GM23338 (cell line): ENCODE measurements at regions not wholly inside any gene's neighbourhood (a gene's known extent, or its start where the extent isn't known, plus 50 kb on each side); places are given as distances from the start of the nearest gene placed in this dataset.

Source experiments
- ATAC-seq: fragments of 200-7000 bp; cut with Tn5 transposase; 3 replicates; pipeline ENCODE4 v1.9.1; 2020
- DNase-seq: peaks from one replicate; pipeline ENCODE4 v3.0.0-alpha.2; 2015; ENCODE audit warnings: low spot score
- H2AFZ ChIP-seq: fragments of 200-600 bp; sonication (generic); 2 replicates; pipeline ENCODE4 v1.8.0; 2016; ENCODE audit warnings: antibody characterized with exemption, mild to moderate bottlenecking, moderate library complexity
- H3F3A ChIP-seq: fragments of 200-600 bp; sonication (generic); replicated peaks from 2 replicates; pipeline ENCODE4 v1.8.0; 2017; ENCODE audit warnings: antibody characterized with exemption, mixed run types, low read depth
- H3K27ac ChIP-seq: fragments of 200-600 bp; sonication (generic); 2 replicates; pipeline ENCODE4 v1.6.1; 2016; ENCODE audit warnings: low read depth
- H3K27me3 ChIP-seq: fragments of 200-600 bp; sonication (generic); 2 replicates; pipeline ENCODE4 v1.8.0; 2016; ENCODE audit warnings: mild to moderate bottlenecking, mixed run types, moderate library complexity; ENCODE audit not compliant: insufficient read depth
- H3K36me3 ChIP-seq: fragments of 200-600 bp; sonication (generic); 2 replicates; pipeline ENCODE4 v1.8.0; 2016; ENCODE audit warnings: mild to moderate bottlenecking; ENCODE audit not compliant: insufficient read depth
- H3K4me1 ChIP-seq: fragments of 200-600 bp; sonication (generic); 2 replicates; pipeline ENCODE4 v1.8.0; 2016; ENCODE audit warnings: mild to moderate bottlenecking, moderate library complexity; ENCODE audit not compliant: insufficient read depth
- H3K4me2 ChIP-seq: fragments of 200-600 bp; sonication (generic); 2 replicates; pipeline ENCODE4 v1.7.1; 2017; ENCODE audit warnings: mixed run types
- H3K4me3 ChIP-seq: fragments of 200-600 bp; sonication (generic); 2 replicates; pipeline ENCODE4 v1.6.1; 2016; ENCODE audit warnings: mixed run types
- H3K79me2 ChIP-seq: fragments of 200-600 bp; sonication (generic); replicated peaks from 2 replicates; pipeline ENCODE4 v1.8.0; 2017; ENCODE audit warnings: mild to moderate bottlenecking; ENCODE audit not compliant: insufficient read depth
- H3K9me2 ChIP-seq: fragments of 200-600 bp; sonication (generic); 2 replicates; pipeline ENCODE4 v1.8.0; 2017; ENCODE audit not compliant: insufficient read depth
- H4K20me1 ChIP-seq: fragments of 200-600 bp; sonication (generic); replicated peaks from 2 replicates; pipeline ENCODE4 v1.8.0; 2017; ENCODE audit warnings: mild to moderate bottlenecking; ENCODE audit not compliant: insufficient read depth
- H3K27ac Mint-ChIP-seq: 2 replicates; pipeline ENCODE4 v1.8.0; 2020; ENCODE audit warnings: inconsistent platforms, mild to moderate bottlenecking, moderate library complexity, mixed read lengths
- H3K27me3 Mint-ChIP-seq: 3 replicates; pipeline ENCODE4 v1.8.0; 2022; ENCODE audit warnings: low read depth, mild to moderate bottlenecking, moderate library complexity, mixed read lengths, inconsistent platforms; ENCODE audit not compliant: insufficient read depth, poor library complexity
- H3K36me3 Mint-ChIP-seq: 3 replicates; pipeline ENCODE4 v1.8.0; 2021; ENCODE audit warnings: low read depth, mild to moderate bottlenecking, inconsistent platforms, moderate library complexity, mixed read lengths
- H3K4me1 Mint-ChIP-seq: 3 replicates; pipeline ENCODE4 v1.8.0; 2020; ENCODE audit warnings: mild to moderate bottlenecking, inconsistent platforms, mixed read lengths
- H3K4me3 Mint-ChIP-seq: 3 replicates; pipeline ENCODE4 v1.8.0; 2021; ENCODE audit warnings: moderate library complexity, mild to moderate bottlenecking, inconsistent platforms, mixed read lengths
- H3K9me3 Mint-ChIP-seq: 3 replicates; pipeline ENCODE4 v1.8.0; 2020; ENCODE audit warnings: moderate library complexity, mild to moderate bottlenecking, inconsistent platforms, mixed read lengths
- CREB1 ChIP-seq: fragments of 250-450 bp; sonication (Bioruptor Pico); IDR thresholded peaks from 2 replicates; pipeline ENCODE4 v1.5.0; 2020; ENCODE audit warnings: low read depth, mild to moderate bottlenecking, moderate library complexity
- EZH2 ChIP-seq: fragments of 200-600 bp; sonication (generic); IDR thresholded peaks from one replicate; pipeline ENCODE4 v1.8.0; 2017; ENCODE audit warnings: antibody characterized with exemption, mild to moderate bottlenecking, low read depth; ENCODE audit not compliant: unreplicated experiment
- EZH2phosphoT487 ChIP-seq: fragments of 200-600 bp; sonication (generic); IDR thresholded peaks from one replicate; pipeline ENCODE4 v1.8.1; 2018; ENCODE audit warnings: antibody characterized with exemption; ENCODE audit not compliant: unreplicated experiment
- JUNB ChIP-seq: IDR thresholded peaks from one replicate; pipeline ENCODE4 v1.6.1; 2016; ENCODE audit warnings: antibody characterized with exemption; ENCODE audit not compliant: unreplicated experiment
- NANOG ChIP-seq: IDR thresholded peaks from 2 replicates; pipeline ENCODE4 v1.6.1; 2016; ENCODE audit warnings: antibody characterized with exemption, borderline replicate concordance
- POLR2AphosphoS5 ChIP-seq: IDR thresholded peaks from 2 replicates; pipeline ENCODE4 v1.6.1; 2016; ENCODE audit warnings: antibody characterized with exemption, low read depth
- STAT1 ChIP-seq: IDR thresholded peaks from one replicate; pipeline ENCODE4 v1.6.1; 2016; ENCODE audit warnings: antibody characterized with exemption; ENCODE audit not compliant: unreplicated experiment
- ZNF331 ChIP-seq: fragments of 250-450 bp; sonication (Bioruptor Pico); IDR thresholded peaks from 2 replicates; pipeline ENCODE4 v1.5.0; 2020; ENCODE audit warnings: low read depth, mild to moderate bottlenecking, moderate library complexity
- TF ChIP-seq, protein P1 (sequence below): IDR thresholded peaks from 2 replicates; pipeline ENCODE4 v1.6.1; 2016; ENCODE audit warnings: antibody characterized with exemption
- TF ChIP-seq, protein P2 (sequence below), 2 experiments: fragments of 200-600 bp in 1 of 2; sonication (generic) in 1 of 2; conservative IDR thresholded peaks; 2 replicates each; pipeline versions ENCODE4 v1.5.1 to v1.6.1; 2016 to 2017; ENCODE audit warnings: antibody characterized with exemption in 2 of 2, low read depth in 2 of 2, mild to moderate bottlenecking in 2 of 2, moderate library complexity in 1 of 2
- TF ChIP-seq, protein P3 (sequence below): fragments of 250-450 bp; sonication (Bioruptor Pico); IDR thresholded peaks from 2 replicates; pipeline ENCODE4 v1.5.0; 2020; ENCODE audit warnings: mild to moderate bottlenecking, moderate library complexity

DNA sequence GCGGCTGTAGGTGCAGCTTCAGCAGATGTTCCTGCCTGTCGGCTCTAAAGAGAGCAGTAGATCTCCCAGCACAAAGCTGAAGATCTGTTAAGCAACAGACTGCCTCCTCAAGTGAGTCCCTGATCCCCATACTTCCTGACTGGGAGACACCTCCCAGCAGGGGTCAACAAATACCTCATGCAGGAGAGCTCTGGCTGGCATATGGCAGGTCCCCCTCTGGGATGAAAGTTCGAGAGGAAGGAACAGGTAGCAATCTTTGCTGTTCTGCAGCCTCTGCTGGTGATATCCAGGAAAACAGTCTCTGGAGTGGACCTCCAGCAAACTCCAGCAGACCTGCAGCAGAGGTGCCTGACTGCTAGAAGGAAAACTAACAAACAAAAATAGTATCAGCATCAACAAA is 337.1 kb upstream of the USP15 start:
- H3K79me2 ChIP-seq = no peaks in the 10 kb centered on the region
- ATAC-seq (no peak), DNase-seq (no peak)
- H3K9me2 ChIP-seq = peaks cover 16% of the 10 kb centered on the region; the same call in 1 of the 2 replicates
- H3F3A ChIP-seq = no peaks in the 10 kb centered on the region
- no peaks in the 10 kb centered on the region; the same call in 2 of the 3 replicates for H3K4me1 Mint-ChIP-seq
- H3K27me3 Mint-ChIP-seq = no peaks in the 10 kb centered on the region
- H3K4me3 Mint-ChIP-seq = no peak overlapping the region
- no peaks in the 10 kb centered on the region for H3K4me1 ChIP-seq
- H3K27ac ChIP-seq = no peak overlapping the region
- no peak overlapping the region for H3K27ac Mint-ChIP-seq
- no peak overlapping the region for H3K4me3 ChIP-seq
- no peak overlapping the region for H3K4me2 ChIP-seq
- no peak overlapping the region for H2AFZ ChIP-seq
- H3K36me3 Mint-ChIP-seq = peaks cover 11% of the 10 kb centered on the region
- no peaks in the 10 kb centered on the region for H3K27me3 ChIP-seq
- TF ChIP-seq, protein P1, sequence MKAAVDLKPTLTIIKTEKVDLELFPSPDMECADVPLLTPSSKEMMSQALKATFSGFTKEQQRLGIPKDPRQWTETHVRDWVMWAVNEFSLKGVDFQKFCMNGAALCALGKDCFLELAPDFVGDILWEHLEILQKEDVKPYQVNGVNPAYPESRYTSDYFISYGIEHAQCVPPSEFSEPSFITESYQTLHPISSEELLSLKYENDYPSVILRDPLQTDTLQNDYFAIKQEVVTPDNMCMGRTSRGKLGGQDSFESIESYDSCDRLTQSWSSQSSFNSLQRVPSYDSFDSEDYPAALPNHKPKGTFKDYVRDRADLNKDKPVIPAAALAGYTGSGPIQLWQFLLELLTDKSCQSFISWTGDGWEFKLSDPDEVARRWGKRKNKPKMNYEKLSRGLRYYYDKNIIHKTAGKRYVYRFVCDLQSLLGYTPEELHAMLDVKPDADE = no peak
- TF ChIP-seq, protein P2, sequence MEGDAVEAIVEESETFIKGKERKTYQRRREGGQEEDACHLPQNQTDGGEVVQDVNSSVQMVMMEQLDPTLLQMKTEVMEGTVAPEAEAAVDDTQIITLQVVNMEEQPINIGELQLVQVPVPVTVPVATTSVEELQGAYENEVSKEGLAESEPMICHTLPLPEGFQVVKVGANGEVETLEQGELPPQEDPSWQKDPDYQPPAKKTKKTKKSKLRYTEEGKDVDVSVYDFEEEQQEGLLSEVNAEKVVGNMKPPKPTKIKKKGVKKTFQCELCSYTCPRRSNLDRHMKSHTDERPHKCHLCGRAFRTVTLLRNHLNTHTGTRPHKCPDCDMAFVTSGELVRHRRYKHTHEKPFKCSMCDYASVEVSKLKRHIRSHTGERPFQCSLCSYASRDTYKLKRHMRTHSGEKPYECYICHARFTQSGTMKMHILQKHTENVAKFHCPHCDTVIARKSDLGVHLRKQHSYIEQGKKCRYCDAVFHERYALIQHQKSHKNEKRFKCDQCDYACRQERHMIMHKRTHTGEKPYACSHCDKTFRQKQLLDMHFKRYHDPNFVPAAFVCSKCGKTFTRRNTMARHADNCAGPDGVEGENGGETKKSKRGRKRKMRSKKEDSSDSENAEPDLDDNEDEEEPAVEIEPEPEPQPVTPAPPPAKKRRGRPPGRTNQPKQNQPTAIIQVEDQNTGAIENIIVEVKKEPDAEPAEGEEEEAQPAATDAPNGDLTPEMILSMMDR (conservative IDR thresholded peaks at IDR 0.05; ENCODE audit: low read depth in 2 of 2) = no peak
- TF ChIP-seq EZH2 (no peak), NANOG (no peak), CREB1 (CRISPR knock-in tag) (no peak), EZH2phosphoT487 (no peak), POLR2AphosphoS5 (no peak)
- H3K36me3 ChIP-seq = no peaks in the 10 kb centered on the region
- H4K20me1 ChIP-seq = no peaks in the 10 kb centered on the region
- H3K9me3 Mint-ChIP-seq = peaks cover 7% of the 10 kb centered on the region; the same call in 2 of the 3 replicates

DNA sequence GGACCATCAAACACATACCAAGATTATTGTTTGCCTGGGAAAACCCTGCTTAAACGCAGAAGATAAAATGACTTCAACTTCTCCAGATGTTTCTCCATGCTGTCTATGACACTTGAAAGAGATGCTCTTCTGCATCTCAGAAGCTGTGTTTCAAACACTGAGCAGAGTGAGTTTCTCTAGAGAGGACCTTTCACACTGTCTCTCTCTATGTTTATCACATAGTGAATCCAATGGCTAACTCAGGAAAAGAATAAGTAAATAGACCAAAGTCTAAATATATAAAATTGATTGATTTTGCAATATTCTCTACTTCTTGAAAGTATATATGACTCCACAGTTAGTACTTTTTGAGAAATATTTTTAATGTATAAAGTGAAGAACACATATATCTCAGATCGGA is 325.6 kb upstream of the USP15 start:
- ATAC-seq = no peak
- no peak overlapping the region for H3K27ac ChIP-seq
- no peaks in the 10 kb centered on the region for H3F3A ChIP-seq
- H3K4me3 ChIP-seq = no peak overlapping the region
- H3K4me1 ChIP-seq = peaks cover 7% of the 10 kb centered on the region; the same call in 1 of the 2 replicates
- no peaks in the 10 kb centered on the region for H4K20me1 ChIP-seq
- no peaks in the 10 kb centered on the region; the same call in 2 of the 3 replicates for H3K36me3 Mint-ChIP-seq
- no peaks in the 10 kb centered on the region for H3K27me3 Mint-ChIP-seq
- no peaks in the 10 kb centered on the region for H3K79me2 ChIP-seq
- no peak overlapping the region for H3K27ac Mint-ChIP-seq
- H3K27me3 ChIP-seq = no peaks in the 10 kb centered on the region
- H3K9me2 ChIP-seq = no peaks in the 10 kb centered on the region
- peaks cover 6% of the 10 kb centered on the region for H3K9me3 Mint-ChIP-seq
- H3K4me3 Mint-ChIP-seq = no peak overlapping the region
- DNase-seq = no peak
- H3K36me3 ChIP-seq = no peaks in the 10 kb centered on the region; the same call in 1 of the 2 replicates
- no peak overlapping the region for H3K4me2 ChIP-seq
- peaks cover 6% of the 10 kb centered on the region for H3K4me1 Mint-ChIP-seq
- no peak overlapping the region for H2AFZ ChIP-seq
- TF ChIP-seq JUNB (no peak), STAT1 (no peak), ZNF331 (CRISPR knock-in tag) (no peak), NANOG (no peak), EZH2 (no peak)
- TF ChIP-seq, protein P2 (conservative IDR thresholded peaks at IDR 0.05; ENCODE audit: low read depth in 2 of 2) = no peak
- TF ChIP-seq, protein P3, sequence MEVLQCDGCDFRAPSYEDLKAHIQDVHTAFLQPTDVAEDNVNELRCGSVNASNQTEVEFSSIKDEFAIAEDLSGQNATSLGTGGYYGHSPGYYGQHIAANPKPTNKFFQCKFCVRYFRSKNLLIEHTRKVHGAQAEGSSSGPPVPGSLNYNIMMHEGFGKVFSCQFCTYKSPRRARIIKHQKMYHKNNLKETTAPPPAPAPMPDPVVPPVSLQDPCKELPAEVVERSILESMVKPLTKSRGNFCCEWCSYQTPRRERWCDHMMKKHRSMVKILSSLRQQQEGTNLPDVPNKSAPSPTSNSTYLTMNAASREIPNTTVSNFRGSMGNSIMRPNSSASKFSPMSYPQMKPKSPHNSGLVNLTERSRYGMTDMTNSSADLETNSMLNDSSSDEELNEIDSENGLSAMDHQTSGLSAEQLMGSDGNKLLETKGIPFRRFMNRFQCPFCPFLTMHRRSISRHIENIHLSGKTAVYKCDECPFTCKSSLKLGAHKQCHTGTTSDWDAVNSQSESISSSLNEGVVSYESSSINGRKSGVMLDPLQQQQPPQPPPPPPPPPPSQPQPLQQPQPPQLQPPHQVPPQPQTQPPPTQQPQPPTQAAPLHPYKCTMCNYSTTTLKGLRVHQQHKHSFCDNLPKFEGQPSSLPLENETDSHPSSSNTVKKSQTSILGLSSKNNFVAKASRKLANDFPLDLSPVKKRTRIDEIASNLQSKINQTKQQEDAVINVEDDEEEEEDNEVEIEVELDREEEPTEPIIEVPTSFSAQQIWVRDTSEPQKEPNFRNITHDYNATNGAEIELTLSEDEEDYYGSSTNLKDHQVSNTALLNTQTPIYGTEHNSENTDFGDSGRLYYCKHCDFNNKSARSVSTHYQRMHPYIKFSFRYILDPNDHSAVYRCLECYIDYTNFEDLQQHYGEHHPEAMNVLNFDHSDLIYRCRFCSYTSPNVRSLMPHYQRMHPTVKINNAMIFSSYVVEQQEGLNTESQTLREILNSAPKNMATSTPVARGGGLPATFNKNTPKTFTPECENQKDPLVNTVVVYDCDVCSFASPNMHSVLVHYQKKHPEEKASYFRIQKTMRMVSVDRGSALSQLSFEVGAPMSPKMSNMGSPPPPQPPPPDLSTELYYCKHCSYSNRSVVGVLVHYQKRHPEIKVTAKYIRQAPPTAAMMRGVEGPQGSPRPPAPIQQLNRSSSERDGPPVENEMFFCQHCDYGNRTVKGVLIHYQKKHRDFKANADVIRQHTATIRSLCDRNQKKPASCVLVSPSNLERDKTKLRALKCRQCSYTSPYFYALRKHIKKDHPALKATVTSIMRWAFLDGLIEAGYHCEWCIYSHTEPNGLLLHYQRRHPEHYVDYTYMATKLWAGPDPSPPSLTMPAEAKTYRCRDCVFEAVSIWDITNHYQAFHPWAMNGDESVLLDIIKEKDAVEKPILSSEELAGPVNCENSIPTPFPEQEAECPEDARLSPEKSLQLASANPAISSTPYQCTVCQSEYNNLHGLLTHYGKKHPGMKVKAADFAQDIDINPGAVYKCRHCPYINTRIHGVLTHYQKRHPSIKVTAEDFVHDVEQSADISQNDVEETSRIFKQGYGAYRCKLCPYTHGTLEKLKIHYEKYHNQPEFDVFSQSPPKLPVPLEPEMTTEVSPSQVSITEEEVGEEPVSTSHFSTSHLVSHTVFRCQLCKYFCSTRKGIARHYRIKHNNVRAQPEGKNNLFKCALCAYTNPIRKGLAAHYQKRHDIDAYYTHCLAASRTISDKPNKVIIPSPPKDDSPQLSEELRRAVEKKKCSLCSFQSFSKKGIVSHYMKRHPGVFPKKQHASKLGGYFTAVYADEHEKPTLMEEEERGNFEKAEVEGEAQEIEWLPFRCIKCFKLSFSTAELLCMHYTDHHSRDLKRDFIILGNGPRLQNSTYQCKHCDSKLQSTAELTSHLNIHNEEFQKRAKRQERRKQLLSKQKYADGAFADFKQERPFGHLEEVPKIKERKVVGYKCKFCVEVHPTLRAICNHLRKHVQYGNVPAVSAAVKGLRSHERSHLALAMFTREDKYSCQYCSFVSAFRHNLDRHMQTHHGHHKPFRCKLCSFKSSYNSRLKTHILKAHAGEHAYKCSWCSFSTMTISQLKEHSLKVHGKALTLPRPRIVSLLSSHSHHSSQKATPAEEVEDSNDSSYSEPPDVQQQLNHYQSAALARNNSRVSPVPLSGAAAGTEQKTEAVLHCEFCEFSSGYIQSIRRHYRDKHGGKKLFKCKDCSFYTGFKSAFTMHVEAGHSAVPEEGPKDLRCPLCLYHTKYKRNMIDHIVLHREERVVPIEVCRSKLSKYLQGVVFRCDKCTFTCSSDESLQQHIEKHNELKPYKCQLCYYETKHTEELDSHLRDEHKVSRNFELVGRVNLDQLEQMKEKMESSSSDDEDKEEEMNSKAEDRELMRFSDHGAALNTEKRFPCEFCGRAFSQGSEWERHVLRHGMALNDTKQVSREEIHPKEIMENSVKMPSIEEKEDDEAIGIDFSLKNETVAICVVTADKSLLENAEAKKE (CRISPR knock-in tag) = no peak
